ENCODE measurements at regions not wholly inside any gene's neighbourhood (a gene's known extent, or its start where the extent isn't known, plus 50 kb on each side); places are given as distances from the start of the nearest gene placed in this dataset.

DNA sequence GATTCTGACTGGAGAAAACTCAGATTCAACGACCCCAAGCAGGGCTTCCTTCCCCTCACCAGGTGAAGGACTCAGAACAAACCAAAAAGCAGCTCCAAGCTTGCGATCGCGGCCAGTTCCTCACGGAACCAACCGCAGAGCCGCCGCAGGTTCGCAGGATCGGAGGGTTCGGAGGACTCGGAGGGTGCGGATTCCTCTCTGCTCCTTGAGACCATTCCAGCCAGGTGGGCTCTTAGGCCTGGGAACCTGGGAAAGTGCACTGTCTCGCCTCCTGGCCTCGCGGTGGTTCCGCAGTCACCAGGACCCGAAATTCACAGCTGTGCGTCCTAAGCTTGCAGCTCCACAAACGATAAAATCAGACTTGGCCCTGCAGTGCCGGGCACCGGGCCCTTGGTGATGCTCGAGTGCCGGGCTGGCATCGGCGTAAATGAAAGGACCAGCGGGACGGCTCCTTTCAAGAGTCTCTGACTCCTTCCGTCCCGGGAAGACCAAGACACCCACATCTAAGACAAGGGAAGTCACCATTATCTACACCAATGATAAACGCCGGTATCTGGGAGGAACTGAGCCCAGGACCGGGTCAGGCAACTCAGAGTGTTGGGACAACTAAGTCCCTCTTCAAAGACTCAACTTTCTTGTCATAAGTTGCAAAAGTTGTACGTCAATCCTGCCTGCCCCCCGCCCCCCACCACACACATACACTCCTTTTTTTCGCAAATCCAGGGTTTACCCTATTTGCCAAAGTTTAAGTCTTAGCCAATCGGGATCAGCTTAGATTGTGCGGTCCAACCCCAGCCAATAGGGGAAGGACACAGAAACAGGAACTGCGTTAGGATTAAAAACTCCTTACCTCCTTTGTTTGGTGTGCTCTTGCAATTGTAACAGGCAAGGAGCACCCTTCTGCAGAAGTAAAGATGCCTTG, 69.8 kb upstream of the PRSS16 start:
- no peaks in the 10 kb centered on the region for H3K27me3 ChIP-seq (ENCODE audit: control insufficient read depth, insufficient read depth, low read length)
- H3K4me3 ChIP-seq (ENCODE audit: low read depth, low read length) = peak overlapping the region; percentile 96
- H3K36me3 ChIP-seq (ENCODE audit: control insufficient read depth, insufficient read depth, low read length) = no peaks in the 10 kb centered on the region
- peak; percentile 85 for DNase-seq (ENCODE audit: low read depth)
- TF ChIP-seq, protein P1, sequence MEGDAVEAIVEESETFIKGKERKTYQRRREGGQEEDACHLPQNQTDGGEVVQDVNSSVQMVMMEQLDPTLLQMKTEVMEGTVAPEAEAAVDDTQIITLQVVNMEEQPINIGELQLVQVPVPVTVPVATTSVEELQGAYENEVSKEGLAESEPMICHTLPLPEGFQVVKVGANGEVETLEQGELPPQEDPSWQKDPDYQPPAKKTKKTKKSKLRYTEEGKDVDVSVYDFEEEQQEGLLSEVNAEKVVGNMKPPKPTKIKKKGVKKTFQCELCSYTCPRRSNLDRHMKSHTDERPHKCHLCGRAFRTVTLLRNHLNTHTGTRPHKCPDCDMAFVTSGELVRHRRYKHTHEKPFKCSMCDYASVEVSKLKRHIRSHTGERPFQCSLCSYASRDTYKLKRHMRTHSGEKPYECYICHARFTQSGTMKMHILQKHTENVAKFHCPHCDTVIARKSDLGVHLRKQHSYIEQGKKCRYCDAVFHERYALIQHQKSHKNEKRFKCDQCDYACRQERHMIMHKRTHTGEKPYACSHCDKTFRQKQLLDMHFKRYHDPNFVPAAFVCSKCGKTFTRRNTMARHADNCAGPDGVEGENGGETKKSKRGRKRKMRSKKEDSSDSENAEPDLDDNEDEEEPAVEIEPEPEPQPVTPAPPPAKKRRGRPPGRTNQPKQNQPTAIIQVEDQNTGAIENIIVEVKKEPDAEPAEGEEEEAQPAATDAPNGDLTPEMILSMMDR (IDR thresholded peaks at IDR 0.05; ENCODE audit: insufficient read depth, low read length, poor library complexity, severe bottlenecking) = peak; percentile 59

DNA sequence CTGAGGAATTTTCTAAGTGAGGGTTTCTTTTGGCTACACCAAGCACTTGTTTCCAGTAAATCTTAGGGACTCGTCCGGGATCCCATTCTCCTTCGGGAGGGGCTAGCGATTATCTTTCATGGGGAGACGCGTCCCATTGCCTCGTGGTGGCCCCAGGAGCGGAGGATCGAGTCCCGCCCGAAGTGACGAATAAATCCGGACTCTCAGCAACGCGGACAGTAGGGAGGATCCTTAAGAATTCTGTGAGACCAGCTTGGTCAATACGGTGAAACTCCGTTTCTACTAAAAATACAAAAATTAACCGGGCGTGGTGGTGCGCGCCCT, 69.1 kb upstream of the PRSS16 start:
- Histone ChIP-seq H3K27me3 (ENCODE audit: control insufficient read depth, insufficient read depth, low read length) (no peaks in the 10 kb centered on the region), H3K36me3 (ENCODE audit: control insufficient read depth, insufficient read depth, low read length) (no peaks in the 10 kb centered on the region), H3K4me3 (ENCODE audit: low read depth, low read length) (peak overlapping the region; percentile 96)
- TF ChIP-seq, protein P1 (IDR thresholded peaks at IDR 0.05; ENCODE audit: insufficient read depth, low read length, poor library complexity, severe bottlenecking) = no peak
- DNase-seq (ENCODE audit: low read depth) = no peak

DNA sequence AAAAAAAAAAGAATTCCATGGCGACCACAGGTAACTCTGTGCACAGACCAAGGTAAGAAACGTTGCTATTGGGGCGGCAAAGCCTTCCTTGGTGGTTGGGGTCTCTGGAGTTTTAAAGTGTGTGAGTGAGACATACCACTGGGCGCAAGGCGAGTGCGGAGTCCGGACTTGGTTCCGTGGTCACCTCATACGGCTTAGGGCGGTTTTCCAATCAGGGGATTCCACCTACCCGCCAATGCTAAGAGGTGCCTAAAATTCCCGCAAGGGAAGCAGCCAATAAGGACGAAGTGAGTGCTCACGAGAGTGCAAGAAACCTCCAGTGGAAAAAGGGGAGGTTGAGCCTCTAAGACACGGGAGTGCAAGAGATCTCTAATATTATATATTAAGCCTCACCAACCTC, 68.6 kb upstream of the PRSS16 start:
- H3K4me3 ChIP-seq (ENCODE audit: low read depth, low read length) = peak overlapping the region; percentile 96
- DNase-seq (ENCODE audit: low read depth) = no peak
- no peaks in the 10 kb centered on the region for H3K36me3 ChIP-seq (ENCODE audit: control insufficient read depth, insufficient read depth, low read length)
- H3K27me3 ChIP-seq (ENCODE audit: control insufficient read depth, insufficient read depth, low read length) = no peaks in the 10 kb centered on the region
- TF ChIP-seq, protein P1 (IDR thresholded peaks at IDR 0.05; ENCODE audit: insufficient read depth, low read length, poor library complexity, severe bottlenecking) = no peak

DNA sequence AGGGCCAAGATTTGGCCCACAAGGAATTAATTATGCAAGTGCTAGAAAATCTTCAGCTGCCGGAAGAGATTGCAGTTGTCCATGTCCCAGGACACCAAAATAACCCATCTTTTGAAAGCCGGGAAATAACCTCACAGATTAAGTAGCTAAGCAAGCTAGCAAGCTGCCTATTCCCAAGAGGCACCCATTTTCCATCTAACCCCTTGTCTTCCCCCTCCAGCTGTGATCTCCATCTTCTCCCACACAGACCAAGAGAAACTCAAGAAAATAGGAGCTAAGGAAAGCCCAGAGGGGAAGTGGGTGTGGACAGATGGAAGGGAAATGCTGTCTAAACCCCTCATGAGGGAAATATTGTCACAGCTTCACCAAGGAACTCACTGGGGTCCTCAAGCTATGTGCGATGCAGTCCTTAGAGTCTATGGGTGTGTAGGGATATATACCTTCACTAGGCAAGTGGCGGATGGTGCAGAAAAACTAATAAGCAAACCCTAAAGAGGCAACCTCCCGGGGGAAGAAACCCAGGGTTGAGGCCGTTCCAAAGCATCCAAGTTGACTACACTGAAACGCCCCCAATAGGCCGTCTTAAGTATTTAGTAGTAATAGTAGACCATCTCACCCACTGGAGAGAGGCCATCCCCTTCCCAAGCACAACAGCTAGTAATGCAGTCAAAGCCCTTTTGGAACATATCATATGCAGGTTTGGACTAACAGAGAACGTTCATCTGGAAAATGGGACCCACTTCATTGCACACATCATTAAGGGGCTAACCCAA, 64.3 kb upstream of the PRSS16 start:
- TF ChIP-seq, protein P1 (IDR thresholded peaks at IDR 0.05; ENCODE audit: insufficient read depth, low read length, poor library complexity, severe bottlenecking) = no peak
- no peak for DNase-seq (ENCODE audit: low read depth)
- Histone ChIP-seq H3K27me3 (ENCODE audit: control insufficient read depth, insufficient read depth, low read length) (no peaks in the 10 kb centered on the region), H3K36me3 (ENCODE audit: control insufficient read depth, insufficient read depth, low read length) (no peaks in the 10 kb centered on the region), H3K4me3 (ENCODE audit: low read depth, low read length) (no peak overlapping the region)

DNA sequence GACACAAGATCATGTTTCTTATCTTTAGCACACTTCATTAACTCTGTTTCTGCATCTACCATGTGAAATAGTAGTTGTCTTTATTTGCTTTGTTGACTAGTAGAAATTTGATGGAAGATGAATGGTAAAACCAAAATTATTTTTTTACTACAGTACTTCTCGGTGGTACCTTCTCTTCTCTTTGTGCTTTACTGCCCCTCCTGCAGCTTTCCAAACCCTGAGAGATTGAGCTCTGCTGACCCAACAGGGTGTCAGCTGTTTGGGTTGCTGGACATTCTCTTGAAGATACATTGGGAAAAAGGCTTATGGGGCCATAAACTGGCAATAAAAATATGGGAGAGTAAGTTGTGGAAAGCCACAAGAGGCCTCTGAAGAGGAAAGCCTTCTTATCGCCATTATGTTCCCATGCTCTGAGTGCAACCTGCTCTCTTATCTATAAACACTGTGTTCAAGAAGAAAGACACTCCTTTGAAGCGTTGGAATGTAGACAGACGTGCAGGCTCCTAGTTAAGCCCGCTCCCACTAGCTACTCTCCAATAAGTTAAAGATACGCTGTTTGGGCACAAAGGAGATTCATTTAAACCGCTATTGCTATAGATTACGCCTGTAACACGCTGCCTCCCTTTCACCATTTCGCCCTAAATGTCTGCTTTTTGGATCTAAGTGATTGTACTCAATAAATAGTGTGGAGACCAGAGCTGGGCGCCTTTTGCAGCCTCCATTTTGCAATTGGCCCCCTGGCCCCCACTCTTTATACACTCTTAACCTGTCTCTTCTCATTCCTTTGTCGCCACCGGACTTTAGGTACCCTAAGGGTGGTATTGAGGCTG, 60.1 kb upstream of the PRSS16 start:
- H3K4me3 ChIP-seq (ENCODE audit: low read depth, low read length) = peak overlapping the region; percentile 48
- H3K36me3 ChIP-seq (ENCODE audit: control insufficient read depth, insufficient read depth, low read length) = no peaks in the 10 kb centered on the region
- TF ChIP-seq, protein P1 (IDR thresholded peaks at IDR 0.05; ENCODE audit: insufficient read depth, low read length, poor library complexity, severe bottlenecking) = no peak
- H3K27me3 ChIP-seq (ENCODE audit: control insufficient read depth, insufficient read depth, low read length) = no peaks in the 10 kb centered on the region
- DNase-seq (ENCODE audit: low read depth) = no peak
